EH (cell line): ENCODE measurements at regions not wholly inside any gene's neighbourhood (a gene's known extent, or its start where the extent isn't known, plus 50 kb on each side); places are given as distances from the start of the nearest gene placed in this dataset.
"Not testable (repeated sequence)": the region's sequence is repeated elsewhere in the genome, so short reads cannot be mapped to it uniquely, and the experiment has no call there.

Experiments
- DNase-seq: peaks from one replicate; pipeline ENCODE4 v3.0.0-alpha.2; 2015; ENCODE audit warnings: low read depth

DNA sequence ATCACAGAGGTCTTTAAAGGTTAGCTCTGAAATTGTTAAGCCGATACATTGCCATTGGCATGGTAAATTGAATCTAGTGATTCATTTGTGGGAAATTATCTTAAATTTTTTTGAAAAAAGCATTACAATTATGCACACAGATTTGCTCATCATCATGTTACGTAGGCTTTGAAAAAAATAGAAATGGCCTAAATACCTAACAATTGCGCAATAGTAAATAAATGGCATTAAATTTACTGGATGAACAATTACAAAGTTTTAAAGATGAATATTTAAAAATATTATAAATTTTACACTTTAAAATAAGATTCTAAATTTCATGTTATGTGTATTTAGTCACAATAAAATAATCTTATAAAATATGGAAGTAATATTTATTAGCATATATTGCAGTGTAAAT lies 171.3 kb downstream of the RPRM start:
- no peak for DNase-seq

DNA sequence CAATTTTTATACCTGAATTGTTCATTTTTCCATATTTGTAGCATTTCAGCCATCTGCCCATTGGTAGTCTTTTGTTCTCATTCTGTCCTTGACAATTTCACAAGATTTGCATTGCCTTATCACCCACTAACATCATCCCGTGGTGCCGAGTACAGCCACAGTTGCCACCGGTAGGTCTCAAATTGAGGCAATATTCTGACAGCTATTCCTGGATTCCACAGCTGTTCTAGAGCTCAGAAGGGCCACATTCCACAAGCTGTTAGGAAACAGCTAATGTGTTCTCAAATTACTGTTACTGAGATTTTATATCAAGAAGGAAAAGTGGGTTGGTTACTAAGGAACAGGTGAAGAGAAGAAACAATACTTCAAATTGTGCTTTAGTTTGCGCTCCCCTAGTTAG lies 178.8 kb downstream of the RPRM start:
- no peak for DNase-seq

GRCh38 chr2:153299217-153299616 lies 179.3 kb downstream of the RPRM start:
- DNase-seq: no peak

GRCh38 chr2:153294199-153294786 lies 184.3 kb downstream of the RPRM start:
- DNase-seq: no peak

- no peak for DNase-seq
Observed at GRCh38 chr2:153291718-153292117, 186.8 kb downstream of the RPRM start.

GRCh38 chr2:153287109-153287801 lies 191.3 kb downstream of the RPRM start:
- no peak for DNase-seq

DNA sequence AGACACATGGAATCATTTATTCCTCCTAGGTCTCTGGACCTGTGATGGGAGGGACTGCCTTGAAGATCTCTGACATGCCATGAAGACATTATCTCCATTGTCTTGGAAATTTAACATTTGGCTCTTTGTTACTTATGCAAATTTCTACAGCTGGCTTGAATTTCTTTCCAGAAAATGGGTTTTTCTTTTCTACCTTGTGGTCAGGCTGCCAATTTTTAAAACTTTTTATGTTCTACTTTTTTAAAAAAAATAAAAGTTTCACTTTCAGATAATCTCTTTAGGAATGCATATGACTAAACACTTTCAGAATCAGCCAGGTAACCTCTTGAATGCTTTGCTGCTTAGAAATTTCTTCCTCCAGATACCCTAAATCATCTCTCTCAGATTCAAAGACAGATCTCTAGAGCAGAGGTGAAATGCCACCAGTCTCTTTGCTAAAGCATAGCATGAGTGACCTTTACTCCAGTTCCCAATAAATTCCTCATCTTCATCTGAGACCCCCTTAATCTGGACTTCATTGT lies 209.6 kb downstream of the RPRM start:
- no peak for DNase-seq

DNA sequence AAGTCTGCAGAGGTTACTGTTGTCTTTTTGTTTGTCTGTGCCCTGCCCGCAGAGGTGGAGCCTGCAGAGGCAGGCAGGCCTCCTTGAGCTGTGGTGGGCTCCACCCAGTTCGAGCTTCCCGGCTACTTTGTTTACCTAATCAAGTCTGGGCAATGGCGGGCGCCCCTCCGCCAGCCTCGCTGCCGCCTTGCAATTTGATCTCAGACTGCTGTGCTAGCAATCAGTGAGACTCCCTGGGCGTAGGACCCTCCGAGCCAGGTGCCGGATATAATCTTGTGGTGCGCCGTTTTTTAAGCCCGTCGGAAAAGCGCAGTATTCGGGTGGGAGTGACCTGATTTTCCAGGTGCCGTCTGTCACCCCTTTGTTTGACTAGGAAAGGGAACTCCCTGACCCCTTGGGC lies 221.7 kb downstream of the RPRM start:
- DNase-seq: not testable (repeated sequence)

- not testable (repeated sequence) for DNase-seq
Observed at GRCh38 chr2:153246636-153247035, 231.9 kb downstream of the RPRM start.

- DNase-seq: no peak
Observed at GRCh38 chr2:153235516-153235915, 243.0 kb downstream of the RPRM start.

DNA sequence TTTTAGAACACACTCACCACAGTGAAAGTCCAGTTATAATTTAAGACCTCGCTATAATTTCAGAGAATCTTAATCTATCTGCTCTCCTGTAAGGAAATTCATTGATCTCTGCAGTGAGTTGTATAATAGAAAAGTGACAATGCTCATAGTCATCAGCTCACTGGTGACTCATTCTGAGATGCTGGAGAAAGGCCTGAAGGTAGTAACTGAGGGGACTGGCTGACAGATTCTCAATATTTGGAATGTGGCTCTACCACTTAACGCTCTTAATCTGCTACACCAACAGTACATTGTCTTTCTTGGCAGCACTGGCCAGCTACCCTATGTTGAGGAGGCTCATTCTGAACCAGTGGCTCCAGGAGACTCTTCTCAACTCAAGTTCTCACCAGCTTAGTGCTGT lies 246.1 kb downstream of the RPRM start:
- DNase-seq: no peak

DNA sequence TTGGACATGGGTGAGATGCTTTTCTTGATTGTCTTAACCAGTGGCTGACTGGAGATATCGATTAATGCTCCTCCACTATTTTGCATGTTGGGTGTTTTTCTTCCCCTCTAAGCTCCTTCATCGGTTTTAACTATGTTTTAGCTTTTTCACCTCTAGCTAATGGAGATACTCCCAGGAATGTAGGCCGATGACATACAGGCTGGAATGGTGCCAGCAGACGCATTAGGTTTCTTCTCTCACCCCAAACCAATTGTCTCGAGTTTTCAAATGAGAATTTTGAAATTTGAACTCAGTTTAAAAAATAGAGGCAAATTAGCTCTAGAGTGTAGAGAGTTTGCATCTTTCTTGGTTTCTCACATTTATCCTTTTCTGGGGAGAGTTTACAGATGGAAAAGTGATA lies 247.6 kb downstream of the RPRM start:
- DNase-seq: no peak

- no peak for DNase-seq
Observed at GRCh38 chr2:153228904-153229303, 249.7 kb downstream of the RPRM start.

- DNase-seq: no peak
Observed at GRCh38 chr2:153227981-153228380, 250.6 kb downstream of the RPRM start.

DNA sequence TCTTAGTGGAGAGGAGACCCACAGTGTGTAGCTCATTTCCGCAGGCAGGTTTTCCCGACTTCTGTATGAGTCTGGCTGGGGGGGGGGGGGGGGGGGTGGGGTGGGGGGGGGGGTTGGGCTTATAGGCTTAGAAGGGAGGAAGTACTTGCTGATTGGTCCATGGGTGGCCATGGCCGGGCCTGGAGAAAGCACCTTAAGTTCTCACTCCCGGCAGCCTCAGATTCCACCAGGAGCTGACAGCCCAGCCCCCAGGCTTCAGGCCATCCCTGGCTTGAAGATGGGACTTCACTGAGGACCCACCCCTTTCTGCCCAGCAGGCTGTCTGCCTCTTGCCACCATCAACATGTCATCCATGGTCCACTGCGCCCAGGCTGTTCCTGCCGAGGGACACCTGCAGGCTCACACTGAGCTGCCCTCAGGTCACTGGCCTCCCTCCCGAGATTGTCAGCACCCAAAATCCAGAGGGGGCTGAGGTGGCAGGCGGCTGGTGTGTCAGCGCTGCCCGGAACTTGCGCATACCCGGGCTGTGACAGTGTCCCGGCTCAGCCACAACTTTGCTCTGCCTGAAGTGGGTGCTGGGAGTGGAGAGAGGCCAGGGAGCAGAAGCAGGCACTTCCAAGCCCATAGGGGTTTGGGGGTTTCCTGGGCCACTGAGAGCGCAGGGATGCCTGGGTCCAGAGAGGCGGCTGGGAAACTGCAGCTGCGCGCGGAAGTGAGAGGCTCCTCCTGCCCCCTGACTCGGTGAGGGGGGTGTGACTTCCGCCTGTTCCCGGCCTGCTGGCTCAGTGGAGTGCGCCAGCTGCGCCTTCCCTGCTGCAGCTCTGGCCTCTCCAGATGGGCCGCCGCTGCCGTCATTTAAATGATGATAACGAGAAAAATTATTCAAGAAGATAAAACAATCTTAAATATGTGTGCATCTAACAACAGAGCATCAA lies 256.1 kb downstream of the RPRM start:
- DNase-seq: no peak

DNA sequence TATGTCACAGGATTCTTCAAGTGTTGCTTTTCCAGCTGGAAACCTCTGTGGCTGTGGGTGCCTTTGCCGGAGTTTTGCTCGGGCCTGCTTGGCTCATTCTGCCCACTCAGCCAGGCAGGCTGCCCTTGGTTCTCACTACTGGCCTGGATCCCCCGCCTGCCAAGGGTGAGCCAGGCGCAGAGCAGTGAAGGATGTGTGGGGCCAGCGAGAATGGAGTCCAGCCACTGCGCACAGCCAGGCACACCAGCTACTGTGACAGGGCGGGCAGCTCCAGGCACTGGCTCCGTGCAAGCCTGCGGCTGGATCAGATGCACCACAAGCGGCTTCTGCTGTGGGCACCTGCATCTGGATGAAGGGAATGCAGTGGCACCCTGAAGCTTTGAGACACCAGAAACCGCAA lies 257.1 kb downstream of the RPRM start:
- DNase-seq: no peak

DNA sequence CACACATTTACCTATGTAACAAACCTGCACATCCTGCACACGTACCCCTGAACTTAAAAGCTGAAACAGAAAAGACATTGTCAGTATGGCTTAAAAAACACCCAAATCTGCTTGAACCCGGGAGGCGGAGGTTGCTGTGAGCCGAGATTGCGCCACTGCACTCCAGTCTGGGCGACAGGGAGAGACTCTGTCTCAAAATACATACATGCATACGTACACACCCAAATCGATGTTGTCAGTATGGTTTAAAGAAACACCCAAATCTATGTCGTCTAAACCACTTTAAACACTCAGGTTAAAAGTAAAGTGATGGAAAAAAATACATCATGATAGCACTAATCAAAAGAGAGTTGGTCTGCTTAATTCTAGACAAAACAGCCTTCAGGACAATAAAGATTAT lies 257.5 kb downstream of the RPRM start:
- DNase-seq: no peak

DNA sequence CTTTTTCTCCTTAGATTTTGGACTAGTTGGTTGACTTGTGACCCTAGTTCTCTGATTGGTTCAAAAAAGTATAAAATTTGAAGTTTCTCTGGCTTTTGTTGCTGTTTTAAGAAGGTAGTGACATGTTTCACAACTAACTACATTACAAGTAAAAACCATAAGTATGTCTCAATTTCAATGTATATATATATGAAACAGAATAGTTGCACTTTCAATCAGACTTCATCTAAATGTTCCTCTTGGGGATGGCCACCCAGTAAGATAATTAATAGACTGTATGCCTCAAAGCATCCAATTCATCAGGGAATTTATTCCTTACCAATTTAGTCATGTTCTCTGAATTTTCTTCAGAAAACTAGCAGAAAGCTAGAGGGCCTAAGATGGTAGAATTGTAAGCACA lies 259.7 kb downstream of the RPRM start:
- no peak for DNase-seq

GRCh38 chr2:153214337-153214736 lies 264.2 kb downstream of the RPRM start:
- no peak for DNase-seq

- DNase-seq: no peak
Observed at GRCh38 chr2:153213022-153213421, 265.5 kb downstream of the RPRM start.

DNA sequence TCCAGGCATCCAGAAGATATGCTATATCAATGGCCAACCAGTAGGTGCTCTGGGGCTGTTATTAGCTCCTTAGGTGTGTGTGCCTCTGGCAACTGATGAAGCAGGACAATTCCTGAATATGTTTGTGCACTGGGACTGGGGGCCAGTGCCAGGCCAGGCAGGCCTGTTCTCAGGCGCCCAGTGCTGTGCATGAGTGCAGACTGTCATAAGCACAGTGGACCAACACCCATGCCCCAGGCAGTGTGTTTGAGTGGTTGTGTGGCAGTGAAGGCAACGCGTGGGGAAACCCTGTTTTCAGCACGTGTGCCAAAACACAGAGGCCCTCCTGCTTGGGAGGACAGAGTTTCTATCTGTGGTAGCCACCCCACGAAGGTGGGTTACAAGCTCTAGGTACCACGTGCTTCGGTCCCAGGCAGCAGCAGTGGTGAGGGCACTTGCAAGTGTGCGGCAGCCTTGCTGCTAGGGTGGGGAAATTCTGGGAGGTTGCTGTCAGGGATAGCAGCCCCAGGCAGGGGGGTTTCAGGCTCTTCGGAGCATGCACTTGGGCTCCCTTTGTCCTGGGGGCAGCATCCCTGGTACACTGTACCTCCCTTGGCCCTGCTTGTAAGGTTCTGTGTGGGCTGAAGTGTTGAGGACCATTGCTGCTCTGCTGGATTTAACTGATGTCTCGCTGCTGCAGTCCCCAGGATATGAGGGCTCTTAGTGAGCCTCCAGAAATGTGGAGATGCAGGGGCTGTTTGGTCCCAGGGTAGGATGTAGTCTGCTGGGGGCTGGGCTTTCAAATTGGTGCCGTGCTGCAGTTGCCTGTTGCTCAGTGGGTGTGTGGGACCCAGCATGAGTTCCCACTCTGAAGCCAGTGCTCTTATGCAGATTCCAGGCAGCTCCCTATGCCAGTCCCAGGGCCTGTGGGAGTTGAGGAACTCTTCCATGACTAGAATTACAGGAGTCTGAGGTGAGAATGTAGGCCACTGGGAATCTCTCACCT lies 280.9 kb downstream of the RPRM start:
- no peak for DNase-seq
